SK-N-SH (cell line): ENCODE measurements at regions not wholly inside any gene's neighbourhood (a gene's known extent, or its start where the extent isn't known, plus 50 kb on each side); places are given as distances from the start of the nearest gene placed in this dataset.

Experiments used
- CTCF ChIA-PET: fragments of 300-600, 350-600 bp; formaldehyde crosslinking; extraction: SDS; loops from one replicate; lab custom pipeline; 2021; lab: Yijun Ruan, JAX
- POLR2A ChIA-PET: fragments of 350-600 bp; sonication (Branson Sonifier 250); formaldehyde crosslinking; extraction: SDS; loops from one replicate; lab custom pipeline; 2020; ENCODE audit warnings: antibody characterized with exemption, inconsistent platforms; lab: Yijun Ruan, JAX
- DNase-seq: peaks from one replicate; pipeline ENCODE4 v3.0.0; 2012
- H2AFZ ChIP-seq: fragments of 200-600 bp; sonication (generic); 2 replicates; pipeline ENCODE4 v1.8.1; 2016; ENCODE audit warnings: antibody characterized with exemption, mild to moderate bottlenecking, low read depth
- H3F3A ChIP-seq: fragments of 200-600 bp; sonication (generic); replicated peaks from 2 replicates; pipeline ENCODE3; 2016; ENCODE audit warnings: antibody characterized with exemption, mild to moderate bottlenecking; ENCODE audit not compliant: insufficient read depth
- H3K27ac ChIP-seq, 2 experiments: fragments of 200-500 bp in 1 of 2; fragments of 200-600 bp in 1 of 2; sonication (Bioruptor generic) in 1 of 2; sonication (generic), shearing (Covaris generic) in 1 of 2; 2 replicates each; pipeline versions ENCODE4 v1.5.1 to v1.6.1; 2014 to 2016; ENCODE audit warnings: low read depth in 2 of 2, inconsistent platforms in 1 of 2, low read length in 1 of 2, mild to moderate bottlenecking in 1 of 2, mixed read lengths in 1 of 2
- H3K27me3 ChIP-seq: fragments of 200-600 bp; sonication (generic), shearing (Covaris generic); 2 replicates; pipeline ENCODE4 v1.6.1; 2016; ENCODE audit warnings: mixed run types; ENCODE audit not compliant: insufficient read depth
- H3K36me3 ChIP-seq, 2 experiments: fragments of 200-500 bp in 1 of 2; fragments of 200-600 bp in 1 of 2; sonication (Bioruptor generic) in 1 of 2; sonication (generic) in 1 of 2; replicated peaks in 1 of 2; 2 replicates each; pipeline versions ENCODE3 to v1.5.1; 2014 to 2016; ENCODE audit warnings: low read length in 1 of 2, mild to moderate bottlenecking in 1 of 2; ENCODE audit not compliant: insufficient read depth in 2 of 2, control insufficient read depth in 1 of 2
- H3K4me1 ChIP-seq, 2 experiments: fragments of 200-500 bp in 1 of 2; fragments of 200-600 bp in 1 of 2; sonication (Bioruptor generic) in 1 of 2; sonication (generic), shearing (Covaris generic) in 1 of 2; 2 replicates each; pipeline versions ENCODE4 v1.5.1 to v1.6.1; 2014 to 2016; ENCODE audit warnings: low read depth in 1 of 2, low read length in 1 of 2, mixed run types in 1 of 2; ENCODE audit not compliant: insufficient read depth in 2 of 2, control insufficient read depth in 1 of 2
- H3K4me2 ChIP-seq: fragments of 200-600 bp; sonication (generic), shearing (Covaris generic); 2 replicates; pipeline ENCODE4 v1.6.1; 2017; ENCODE audit warnings: mixed run types
- H3K4me3 ChIP-seq, 2 experiments: fragments of 200-500 bp in 1 of 2; fragments of 200-600 bp in 1 of 2; sonication (Bioruptor generic) in 1 of 2; sonication (generic), shearing (Covaris generic) in 1 of 2; 2 replicates each; pipeline versions ENCODE4 v1.5.1 to v1.8.1; 2014 to 2016; ENCODE audit warnings: low read depth in 2 of 2, inconsistent platforms in 1 of 2, low read length in 1 of 2, mild to moderate bottlenecking in 1 of 2, mixed read lengths in 1 of 2, moderate library complexity in 1 of 2
- H3K79me2 ChIP-seq: fragments of 200-600 bp; sonication (generic); 2 replicates; pipeline ENCODE4 v1.8.1; 2017; ENCODE audit warnings: mild to moderate bottlenecking; ENCODE audit not compliant: insufficient read depth
- H3K9ac ChIP-seq: fragments of 200-600 bp; sonication (generic); 2 replicates; pipeline ENCODE4 v1.6.1; 2017; ENCODE audit warnings: mixed run types
- H3K9me2 ChIP-seq: fragments of 200-600 bp; sonication (generic); 2 replicates; pipeline ENCODE4 v1.6.1; 2017; ENCODE audit warnings: mixed run types
- H3K9me3 ChIP-seq: fragments of 200-600 bp; sonication (generic); 2 replicates; pipeline ENCODE4 v1.6.1; 2017; ENCODE audit warnings: mixed run types, mild to moderate bottlenecking, moderate library complexity
- H4K20me1 ChIP-seq: fragments of 200-600 bp; sonication (generic); 2 replicates; pipeline ENCODE4 v1.6.1; 2017; ENCODE audit warnings: mild to moderate bottlenecking, mixed run types; ENCODE audit not compliant: insufficient read depth
- CHD2 ChIP-seq: fragments of 150-350 bp; IDR thresholded peaks from 2 replicates; pipeline ENCODE4 v1.6.1; 2018; ENCODE audit warnings: low read length; ENCODE audit not compliant: partially characterized antibody
- ELF1 ChIP-seq: IDR thresholded peaks from 2 replicates; pipeline ENCODE4 v1.4.0; 2012
- EZH2phosphoT487 ChIP-seq: fragments of 200-600 bp; sonication (generic); IDR thresholded peaks from 2 replicates; pipeline ENCODE4 v1.6.1; 2017; ENCODE audit warnings: low read depth, mixed run types, mild to moderate bottlenecking, antibody characterized with exemption, moderate library complexity, borderline replicate concordance
- FOSL2 ChIP-seq: IDR thresholded peaks from 2 replicates; pipeline ENCODE4 v1.4.0; 2012; ENCODE audit warnings: low read depth, mild to moderate bottlenecking, moderate library complexity, borderline replicate concordance
- FOXM1 ChIP-seq: IDR thresholded peaks from 2 replicates; pipeline ENCODE4 v1.4.0; 2012; ENCODE audit warnings: low read depth, mild to moderate bottlenecking
- GABPA ChIP-seq: IDR thresholded peaks from 2 replicates; pipeline ENCODE4 v1.4.0; 2012; ENCODE audit warnings: low read depth, mild to moderate bottlenecking
- GATA2 ChIP-seq: sonication (generic); formaldehyde crosslinking; IDR thresholded peaks from 2 replicates; pipeline ENCODE4 v1.5.0; 2020; ENCODE audit warnings: mild to moderate bottlenecking, missing genetic modification reagents
- JUND ChIP-seq: IDR thresholded peaks from 2 replicates; pipeline ENCODE4 v1.4.0; 2012
- MAX ChIP-seq: IDR thresholded peaks from 2 replicates; pipeline ENCODE4 v1.4.0; 2012; ENCODE audit warnings: low read depth
- MEF2A ChIP-seq: IDR thresholded peaks from 2 replicates; pipeline ENCODE4 v1.4.0; 2012; ENCODE audit warnings: low read depth, borderline replicate concordance
- MXI1 ChIP-seq: IDR thresholded peaks from 2 replicates; pipeline ENCODE4 v1.6.1; 2012; ENCODE audit warnings: mild to moderate bottlenecking, low read depth, low read length, improper control_type of control experiment
- NFIC ChIP-seq: IDR thresholded peaks from 2 replicates; pipeline ENCODE4 v1.4.0; 2012; ENCODE audit warnings: borderline replicate concordance
- NRF1 ChIP-seq: IDR thresholded peaks from 2 replicates; pipeline ENCODE4 v1.6.1; 2012; ENCODE audit warnings: low read depth, mild to moderate bottlenecking, low read length
- PBX3 ChIP-seq: IDR thresholded peaks from 2 replicates; pipeline ENCODE4; 2012
- RAD21 ChIP-seq: IDR thresholded peaks from 2 replicates; pipeline ENCODE4 v1.6.1; 2012; ENCODE audit warnings: mild to moderate bottlenecking, low read length
- RCOR1 ChIP-seq: fragments of 150-350 bp; IDR thresholded peaks from 2 replicates; pipeline ENCODE4 v1.6.1; 2017; ENCODE audit warnings: antibody characterized with exemption, low read length
- RFX5 ChIP-seq: IDR thresholded peaks from 2 replicates; pipeline ENCODE4 v1.6.1; 2012; ENCODE audit warnings: mild to moderate bottlenecking, improper control_type of control experiment, low read length
- SIN3A ChIP-seq: IDR thresholded peaks from 2 replicates; pipeline ENCODE4 v1.6.1; 2012; ENCODE audit warnings: low read depth, mild to moderate bottlenecking, low read length, moderate library complexity, borderline replicate concordance
- SMC3 ChIP-seq: IDR thresholded peaks from 2 replicates; pipeline ENCODE4 v1.6.1; 2012; ENCODE audit warnings: low read depth, low read length, improper control_type of control experiment
- TAF1 ChIP-seq: IDR thresholded peaks from 2 replicates; pipeline ENCODE4 v1.6.1; 2012; ENCODE audit warnings: low read depth, mild to moderate bottlenecking, low read length, moderate library complexity, borderline replicate concordance
- TCF12 ChIP-seq: IDR thresholded peaks from 2 replicates; pipeline ENCODE4 v1.4.0; 2012
- USF2 ChIP-seq: fragments of 150-350 bp; IDR thresholded peaks from 2 replicates; pipeline ENCODE4 v1.6.1; 2017; ENCODE audit warnings: antibody characterized with exemption, low read length, low read depth, borderline replicate concordance
- YY1 ChIP-seq: IDR thresholded peaks from 2 replicates; pipeline ENCODE4 v1.4.0; 2012; ENCODE audit warnings: low read depth, mild to moderate bottlenecking
- WGBS: methylation state at CpG from one replicate; pipeline ENCODE4 v1.1.6; 2017; ENCODE audit warnings: low lambda C conversion rate; 5-methylcytosine and 5-hydroxymethylcytosine counted together
- TF ChIP-seq, protein P1 (sequence below): fragments of 200-600 bp; sonication (generic); IDR thresholded peaks from 2 replicates; pipeline ENCODE4 v1.6.1; 2017; ENCODE audit warnings: antibody characterized with exemption, mild to moderate bottlenecking, moderate library complexity
- TF ChIP-seq, protein P2 (sequence below): IDR thresholded peaks from 2 replicates; pipeline ENCODE4 v1.4.0; 2012; ENCODE audit warnings: low read depth, borderline replicate concordance

GRCh38 chr15:26439681-26440080 lies 333.2 kb downstream of the GABRB3 start:
- H3K79me2 ChIP-seq = no peaks in the 10 kb centered on the region
- H2AFZ ChIP-seq = no peak overlapping the region
- no peak overlapping the region for H3K4me3 ChIP-seq
- no peaks in the 10 kb centered on the region for H3K4me1 ChIP-seq
- WGBS = 8% methylated on average over 3 of the region's 3 CpGs
- H3K36me3 ChIP-seq = no peaks in the 10 kb centered on the region
- no peak for DNase-seq
- no peak overlapping the region for H3K4me2 ChIP-seq
- TF ChIP-seq FOSL2 (no peak), TCF12 (no peak), MEF2A (no peak), RCOR1 (no peak), GATA2 (CRISPR knock-in tag) (no peak), FOXM1 (no peak), NFIC (no peak), RAD21 (no peak), TAF1 (no peak), USF2 (no peak), YY1 (no peak), JUND (no peak), CHD2 (no peak), RFX5 (no peak), SMC3 (no peak), NRF1 (no peak), MXI1 (no peak), ELF1 (no peak)
- TF ChIP-seq, protein P1, sequence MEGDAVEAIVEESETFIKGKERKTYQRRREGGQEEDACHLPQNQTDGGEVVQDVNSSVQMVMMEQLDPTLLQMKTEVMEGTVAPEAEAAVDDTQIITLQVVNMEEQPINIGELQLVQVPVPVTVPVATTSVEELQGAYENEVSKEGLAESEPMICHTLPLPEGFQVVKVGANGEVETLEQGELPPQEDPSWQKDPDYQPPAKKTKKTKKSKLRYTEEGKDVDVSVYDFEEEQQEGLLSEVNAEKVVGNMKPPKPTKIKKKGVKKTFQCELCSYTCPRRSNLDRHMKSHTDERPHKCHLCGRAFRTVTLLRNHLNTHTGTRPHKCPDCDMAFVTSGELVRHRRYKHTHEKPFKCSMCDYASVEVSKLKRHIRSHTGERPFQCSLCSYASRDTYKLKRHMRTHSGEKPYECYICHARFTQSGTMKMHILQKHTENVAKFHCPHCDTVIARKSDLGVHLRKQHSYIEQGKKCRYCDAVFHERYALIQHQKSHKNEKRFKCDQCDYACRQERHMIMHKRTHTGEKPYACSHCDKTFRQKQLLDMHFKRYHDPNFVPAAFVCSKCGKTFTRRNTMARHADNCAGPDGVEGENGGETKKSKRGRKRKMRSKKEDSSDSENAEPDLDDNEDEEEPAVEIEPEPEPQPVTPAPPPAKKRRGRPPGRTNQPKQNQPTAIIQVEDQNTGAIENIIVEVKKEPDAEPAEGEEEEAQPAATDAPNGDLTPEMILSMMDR = no peak
- 0 out of 2 replicates have a peak, but pooled peaks cover 3% of the 10 kb centered on the region for H3K9me3 ChIP-seq
- H4K20me1 ChIP-seq = no peaks in the 10 kb centered on the region
- H3K9me2 ChIP-seq = no peaks in the 10 kb centered on the region
- H3F3A ChIP-seq = no peaks in the 10 kb centered on the region
- H3K9ac ChIP-seq = no peak overlapping the region
- H3K27me3 ChIP-seq = no peaks in the 10 kb centered on the region
- ChIA-PET CTCF (no interaction called here), POLR2A (no interaction called here)
- H3K27ac ChIP-seq = no peak overlapping the region

DNA sequence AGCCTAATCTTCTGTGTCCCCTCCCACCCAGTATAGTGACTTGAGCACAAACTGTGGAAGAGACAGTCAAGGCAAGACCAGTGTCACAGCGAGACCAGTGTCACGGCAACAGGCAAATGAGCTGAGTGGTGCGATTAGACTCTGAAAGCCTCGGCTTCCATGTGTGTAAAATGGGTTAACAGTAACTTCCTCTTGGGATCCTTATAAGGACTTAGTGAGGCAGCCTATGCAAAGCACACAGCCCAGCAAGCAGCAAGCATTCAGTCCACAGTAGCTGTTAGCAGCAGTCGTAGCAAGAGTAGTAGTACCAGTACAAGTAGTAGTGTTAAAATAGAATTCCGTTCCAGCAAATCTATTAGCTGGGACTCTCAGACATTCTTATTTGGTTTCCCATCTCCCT lies 334.1 kb downstream of the GABRB3 start:
- no peaks in the 10 kb centered on the region for H3K36me3 ChIP-seq
- no peak overlapping the region for H3K4me3 ChIP-seq
- H3K9me3 ChIP-seq = 0 out of 2 replicates have a peak, but pooled peaks cover 3% of the 10 kb centered on the region
- H2AFZ ChIP-seq = no peak overlapping the region
- no peak overlapping the region for H3K27ac ChIP-seq
- no peak overlapping the region for H3K9ac ChIP-seq
- no peaks in the 10 kb centered on the region for H3K27me3 ChIP-seq
- no peaks in the 10 kb centered on the region for H4K20me1 ChIP-seq
- WGBS = 38% methylated on average over 6 of the region's 6 CpGs
- H3K9me2 ChIP-seq = no peaks in the 10 kb centered on the region
- CTCF ChIA-PET = no interaction called here
- H3K4me1 ChIP-seq = no peaks in the 10 kb centered on the region
- H3F3A ChIP-seq = no peaks in the 10 kb centered on the region
- POLR2A ChIA-PET = no interaction called here
- H3K4me2 ChIP-seq = no peak overlapping the region
- no peaks in the 10 kb centered on the region for H3K79me2 ChIP-seq
- DNase-seq = no peak
- TF ChIP-seq RAD21 (no peak), TAF1 (no peak), PBX3 (no peak), TCF12 (no peak), SMC3 (no peak), EZH2phosphoT487 (no peak), MAX (no peak), YY1 (no peak), MXI1 (no peak), GABPA (no peak), SIN3A (no peak), NRF1 (no peak)
- TF ChIP-seq, protein P2, sequence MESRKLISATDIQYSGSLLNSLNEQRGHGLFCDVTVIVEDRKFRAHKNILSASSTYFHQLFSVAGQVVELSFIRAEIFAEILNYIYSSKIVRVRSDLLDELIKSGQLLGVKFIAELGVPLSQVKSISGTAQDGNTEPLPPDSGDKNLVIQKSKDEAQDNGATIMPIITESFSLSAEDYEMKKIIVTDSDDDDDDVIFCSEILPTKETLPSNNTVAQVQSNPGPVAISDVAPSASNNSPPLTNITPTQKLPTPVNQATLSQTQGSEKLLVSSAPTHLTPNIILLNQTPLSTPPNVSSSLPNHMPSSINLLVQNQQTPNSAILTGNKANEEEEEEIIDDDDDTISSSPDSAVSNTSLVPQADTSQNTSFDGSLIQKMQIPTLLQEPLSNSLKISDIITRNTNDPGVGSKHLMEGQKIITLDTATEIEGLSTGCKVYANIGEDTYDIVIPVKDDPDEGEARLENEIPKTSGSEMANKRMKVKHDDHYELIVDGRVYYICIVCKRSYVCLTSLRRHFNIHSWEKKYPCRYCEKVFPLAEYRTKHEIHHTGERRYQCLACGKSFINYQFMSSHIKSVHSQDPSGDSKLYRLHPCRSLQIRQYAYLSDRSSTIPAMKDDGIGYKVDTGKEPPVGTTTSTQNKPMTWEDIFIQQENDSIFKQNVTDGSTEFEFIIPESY = no peak
